Stomach (tissue), 4 donors: ENCODE measurements at regions not wholly inside any gene's neighbourhood (a gene's known extent, or its start where the extent isn't known, plus 50 kb on each side); places are given as distances from the start of the nearest gene placed in this dataset.

ENCODE experiments used
- CTCF ChIP-seq, 7 experiments: fragments of 450-650 bp in 4 of 7; fragments of 200-600 bp in 3 of 7; sonication (generic) in 3 of 7; IDR thresholded peaks; one replicate each; pipeline ENCODE4 v1.5.1; 2016 to 2019; ENCODE audit warnings: antibody characterized with exemption in 7 of 7, control low read depth in 2 of 7, mild to moderate bottlenecking in 1 of 7
- POLR2A ChIP-seq, 4 donors: fragments of 450-650 bp; IDR thresholded peaks; one replicate each; pipeline ENCODE4 v1.6.1; 2016; ENCODE audit warnings: antibody characterized with exemption in 4 of 4, control low read depth in 2 of 4, mild to moderate bottlenecking in 1 of 4, moderate library complexity in 1 of 4
- POLR2AphosphoS5 ChIP-seq, 3 donors: sonication (generic); formaldehyde crosslinking; IDR thresholded peaks; one replicate each; pipeline ENCODE4 v1.6.1; 2016; ENCODE audit warnings: antibody characterized with exemption in 3 of 3

GRCh38 chr22:25352294-25352680 lies 132.8 kb downstream of the CRYBB2 start:
- TF ChIP-seq POLR2A (IDR thresholded peaks at IDR 0.05) = no peak
- TF ChIP-seq CTCF (IDR thresholded peaks at IDR 0.05) = no peak
- no peak for TF ChIP-seq POLR2AphosphoS5 (IDR thresholded peaks at IDR 0.05)
